LNCAP (cell line): ENCODE measurements at regions not wholly inside any gene's neighbourhood (a gene's known extent, or its start where the extent isn't known, plus 50 kb on each side); places are given as distances from the start of the nearest gene placed in this dataset.

Source experiments
- CTCF ChIP-seq: fragments of 450-650 bp; IDR thresholded peaks from 2 replicates; pipeline ENCODE4 v1.5.1; 2017; ENCODE audit warnings: mild to moderate bottlenecking

- no peak for TF ChIP-seq CTCF
Measured at GRCh38 chr16:26261621-26262020, 569.9 kb downstream of the HS3ST4 start.

GRCh38 chr16:26263406-26263805 is 571.6 kb downstream of the HS3ST4 start:
- TF ChIP-seq CTCF = no peak

- no peak for TF ChIP-seq CTCF
Measured at GRCh38 chr16:26267641-26268040, 575.9 kb downstream of the HS3ST4 start.

- TF ChIP-seq CTCF = no peak
Measured at GRCh38 chr16:26269673-26270072, 577.9 kb downstream of the HS3ST4 start.

- no peak for TF ChIP-seq CTCF
Measured at GRCh38 chr16:26273607-26274006, 581.8 kb downstream of the HS3ST4 start.

GRCh38 chr16:26275021-26275590 is 583.3 kb downstream of the HS3ST4 start:
- no peak for TF ChIP-seq CTCF

GRCh38 chr16:26276289-26276688 is 584.5 kb downstream of the HS3ST4 start:
- TF ChIP-seq CTCF = no peak
